Left ventricle myocardium inferior (tissue), 1 donor: ENCODE measurements at regions not wholly inside any gene's neighbourhood (a gene's known extent, or its start where the extent isn't known, plus 50 kb on each side); places are given as distances from the start of the nearest gene placed in this dataset.

ENCODE experiments used
- DNase-seq: peaks from one replicate; pipeline ENCODE4 v3.0.0-alpha.2; 2020
- H3K27ac ChIP-seq: fragments of 200-600 bp; replicated peaks from 2 replicates; pipeline ENCODE4 v1.8.0; 2021
- H3K27me3 ChIP-seq: fragments of 200-600 bp; 2 replicates; pipeline ENCODE4 v1.8.0; 2021; ENCODE audit warnings: low read depth
- H3K36me3 ChIP-seq: fragments of 200-600 bp; 2 replicates; pipeline ENCODE4 v1.8.0; 2021
- H3K4me1 ChIP-seq: fragments of 200-600 bp; 2 replicates; pipeline ENCODE4 v1.8.0; 2021
- H3K4me3 ChIP-seq: fragments of 200-600 bp; 2 replicates; pipeline ENCODE4 v1.8.0; 2021; ENCODE audit warnings: mild to moderate bottlenecking, moderate library complexity
- H3K9me3 ChIP-seq: fragments of 200-600 bp; replicated peaks from 2 replicates; pipeline ENCODE4 v1.8.0; 2021
- CTCF ChIP-seq: fragments of 200-600 bp; IDR thresholded peaks from 2 replicates; pipeline ENCODE4 v1.8.0; 2021; ENCODE audit warnings: antibody characterized with exemption, mild to moderate bottlenecking, borderline replicate concordance
- intact Hi-C: fragments of 100-400 bp; cut with micrococcal nuclease; formaldehyde crosslinking; loops from one replicate; pipeline ENCODE4 v1.11.0; 2022
- donor health status: DM: no; HTN: yes; CAD: no; lungs with severe emphysema.

- intact Hi-C loops: no loop called here
- TF ChIP-seq CTCF: no peak
- DNase-seq: no peak
- Histone ChIP-seq H3K4me3 (no peak overlapping the region), H3K36me3 (no peaks in the 10 kb centered on the region), H3K27me3 (no peaks in the 10 kb centered on the region), H3K27ac (no peak overlapping the region), H3K4me1 (no peaks in the 10 kb centered on the region), H3K9me3 (no peaks in the 10 kb centered on the region)
Observed at GRCh38 chr2:6421138-6421730, 444.5 kb downstream of the CMPK2 start.

- Histone ChIP-seq H3K4me1 (no peaks in the 10 kb centered on the region), H3K9me3 (peaks cover 3% of the 10 kb centered on the region), H3K27ac (no peak overlapping the region), H3K36me3 (no peaks in the 10 kb centered on the region), H3K4me3 (no peak overlapping the region), H3K27me3 (no peaks in the 10 kb centered on the region)
- no peak for DNase-seq
- no peak for TF ChIP-seq CTCF
- intact Hi-C loops: no loop called here
Observed at GRCh38 chr2:6421888-6422287, 443.8 kb downstream of the CMPK2 start.

- H3K4me3 ChIP-seq: no peak overlapping the region
- no peaks in the 10 kb centered on the region for H3K36me3 ChIP-seq
- no peak for DNase-seq
- TF ChIP-seq CTCF: no peak
- H3K9me3 ChIP-seq: peaks cover 9% of the 10 kb centered on the region
- H3K4me1 ChIP-seq: no peaks in the 10 kb centered on the region
- H3K27me3 ChIP-seq: no peaks in the 10 kb centered on the region
- H3K27ac ChIP-seq: no peak overlapping the region
- intact Hi-C loops: no loop called here
Observed at GRCh38 chr2:6423157-6423556, 442.6 kb downstream of the CMPK2 start.

GRCh38 chr2:6423944-6424343, 441.8 kb downstream of the CMPK2 start:
- no peaks in the 10 kb centered on the region for H3K4me1 ChIP-seq
- no peak for DNase-seq
- H3K36me3 ChIP-seq: no peaks in the 10 kb centered on the region
- H3K27me3 ChIP-seq: no peaks in the 10 kb centered on the region
- no peak overlapping the region for H3K4me3 ChIP-seq
- H3K27ac ChIP-seq: no peak overlapping the region
- H3K9me3 ChIP-seq: peaks cover 9% of the 10 kb centered on the region
- no peak for TF ChIP-seq CTCF
- intact Hi-C loops: no loop called here

- DNase-seq: no peak
- Histone ChIP-seq H3K27me3 (no peaks in the 10 kb centered on the region), H3K4me3 (no peak overlapping the region), H3K4me1 (no peaks in the 10 kb centered on the region), H3K9me3 (peaks cover 9% of the 10 kb centered on the region), H3K27ac (no peak overlapping the region), H3K36me3 (no peaks in the 10 kb centered on the region)
- intact Hi-C loops: no loop called here
- no peak for TF ChIP-seq CTCF
Observed at GRCh38 chr2:6425032-6425431, 440.7 kb downstream of the CMPK2 start.
